ENCODE measurements at regions not wholly inside any gene's neighbourhood (a gene's known extent, or its start where the extent isn't known, plus 50 kb on each side); places are given as distances from the start of the nearest gene placed in this dataset.

- peaks cover 28% of the 10 kb centered on the region for H3K4me1 ChIP-seq (ENCODE audit: control insufficient read depth, insufficient read depth, low read length)
- peak; percentile 11 for DNase-seq
These were observed 613.8 kb downstream of the VRK1 start for GRCh38 chr14:97410667-97411620.

DNA sequence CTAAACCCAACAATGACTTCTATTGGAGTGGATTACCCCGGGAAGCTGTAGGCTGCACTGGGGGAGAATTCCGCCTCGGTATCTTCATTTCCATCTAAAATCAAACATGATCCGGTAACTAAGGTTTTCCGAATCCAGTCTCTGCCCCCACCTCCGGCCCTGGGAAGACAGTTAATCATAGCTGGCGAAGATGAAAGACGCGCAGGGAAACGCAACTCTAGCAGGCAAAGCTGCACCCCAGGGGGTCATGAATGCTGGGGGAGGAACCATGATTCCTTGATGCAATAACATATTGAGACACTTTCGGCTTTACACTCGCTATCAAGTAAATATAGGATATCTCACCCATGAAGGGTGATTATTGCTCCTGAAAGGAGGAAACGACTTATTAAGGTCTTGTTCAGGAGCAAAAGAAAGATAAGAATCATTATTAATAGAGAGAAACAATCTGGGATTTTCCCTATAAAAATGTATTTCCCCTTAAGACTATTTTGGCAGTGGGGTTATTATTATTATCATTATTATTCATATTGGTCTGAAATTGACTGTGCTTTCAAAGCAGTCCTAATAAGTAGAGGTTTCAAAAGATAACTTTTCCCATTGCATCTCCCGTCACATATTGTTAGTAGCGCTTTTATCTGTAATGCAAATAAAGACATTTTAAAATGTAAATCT, 614.9 kb downstream of the VRK1 start:
- peaks cover 28% of the 10 kb centered on the region for H3K4me1 ChIP-seq (ENCODE audit: control insufficient read depth, insufficient read depth, low read length)

More at GRCh38 chr14:97410667-97411620, 613.8 kb downstream of the VRK1 start:
- TF ChIP-seq, protein P1, sequence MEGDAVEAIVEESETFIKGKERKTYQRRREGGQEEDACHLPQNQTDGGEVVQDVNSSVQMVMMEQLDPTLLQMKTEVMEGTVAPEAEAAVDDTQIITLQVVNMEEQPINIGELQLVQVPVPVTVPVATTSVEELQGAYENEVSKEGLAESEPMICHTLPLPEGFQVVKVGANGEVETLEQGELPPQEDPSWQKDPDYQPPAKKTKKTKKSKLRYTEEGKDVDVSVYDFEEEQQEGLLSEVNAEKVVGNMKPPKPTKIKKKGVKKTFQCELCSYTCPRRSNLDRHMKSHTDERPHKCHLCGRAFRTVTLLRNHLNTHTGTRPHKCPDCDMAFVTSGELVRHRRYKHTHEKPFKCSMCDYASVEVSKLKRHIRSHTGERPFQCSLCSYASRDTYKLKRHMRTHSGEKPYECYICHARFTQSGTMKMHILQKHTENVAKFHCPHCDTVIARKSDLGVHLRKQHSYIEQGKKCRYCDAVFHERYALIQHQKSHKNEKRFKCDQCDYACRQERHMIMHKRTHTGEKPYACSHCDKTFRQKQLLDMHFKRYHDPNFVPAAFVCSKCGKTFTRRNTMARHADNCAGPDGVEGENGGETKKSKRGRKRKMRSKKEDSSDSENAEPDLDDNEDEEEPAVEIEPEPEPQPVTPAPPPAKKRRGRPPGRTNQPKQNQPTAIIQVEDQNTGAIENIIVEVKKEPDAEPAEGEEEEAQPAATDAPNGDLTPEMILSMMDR (conservative IDR thresholded peaks at IDR 0.05), result no peak
- H3K27ac ChIP-seq (ENCODE audit: low read depth, low read length), result no peak overlapping the region
- no peak overlapping the region for H3K9ac ChIP-seq (ENCODE audit: extremely low read depth, low read length, poor library complexity, severe bottlenecking)
- Mint-ChIP-seq H3K27me3 (ENCODE audit: insufficient read depth) (peaks cover 11% of the 10 kb centered on the region), H3K9me3 (no peaks in the 10 kb centered on the region), H3K4me3 (no peak overlapping the region), H3K4me1 (peaks cover 33% of the 10 kb centered on the region), H3K36me3 (ENCODE audit: low read depth) (no peaks in the 10 kb centered on the region), H3K27ac (no peak overlapping the region)
- H3K4me3 ChIP-seq (ENCODE audit: low read length), result peak overlapping the region; percentile 68
- peaks cover 51% of the 10 kb centered on the region for H3K27me3 ChIP-seq (ENCODE audit: control insufficient read depth, insufficient read depth, low read length, poor library complexity, severe bottlenecking)
- H3K9me3 ChIP-seq (ENCODE audit: control insufficient read depth, low read length), result no peaks in the 10 kb centered on the region
- H3K36me3 ChIP-seq (ENCODE audit: control insufficient read depth, insufficient read depth, low read length), result no peaks in the 10 kb centered on the region
- WGBS, 2 experiments (ENCODE audit: insufficient coverage in 1 of 2, insufficient read length in 1 of 2), result 64 to 73% methylated on average over 8 to 12 of the region's 13 CpGs

GRCh38 chr14:97413022-97413539, 615.9 kb downstream of the VRK1 start:
- Histone ChIP-seq H3K9me3 (ENCODE audit: control insufficient read depth, low read length) (no peaks in the 10 kb centered on the region), H3K4me3 (ENCODE audit: low read length) (peak overlapping the region; percentile 68), H3K27ac (ENCODE audit: low read depth, low read length) (no peak overlapping the region), H3K27me3 (ENCODE audit: control insufficient read depth, insufficient read depth, low read length, poor library complexity, severe bottlenecking) (peaks cover 51% of the 10 kb centered on the region), H3K4me1 (ENCODE audit: control insufficient read depth, insufficient read depth, low read length) (peaks cover 28% of the 10 kb centered on the region), H3K36me3 (ENCODE audit: control insufficient read depth, insufficient read depth, low read length) (no peaks in the 10 kb centered on the region), H3K9ac (ENCODE audit: extremely low read depth, low read length, poor library complexity, severe bottlenecking) (no peak overlapping the region)
- Mint-ChIP-seq H3K9me3 (no peaks in the 10 kb centered on the region), H3K27me3 (ENCODE audit: insufficient read depth) (peaks cover 12% of the 10 kb centered on the region), H3K27ac (no peak overlapping the region), H3K36me3 (ENCODE audit: low read depth) (no peaks in the 10 kb centered on the region), H3K4me1 (peaks cover 25% of the 10 kb centered on the region), H3K4me3 (no peak overlapping the region)
- WGBS, 2 experiments (ENCODE audit: insufficient coverage in 1 of 2, insufficient read length in 1 of 2), result 7 to 13% methylated on average over 10 to 19 of the region's 19 CpGs
- TF ChIP-seq, protein P1 (conservative IDR thresholded peaks at IDR 0.05), result no peak
- peak; percentile 35 for DNase-seq

More for the DNA sequence above, 614.9 kb downstream of the VRK1 start:
- Histone ChIP-seq H3K9ac (ENCODE audit: extremely low read depth, low read length, poor library complexity, severe bottlenecking) (no peak overlapping the region), H3K27me3 (ENCODE audit: control insufficient read depth, insufficient read depth, low read length, poor library complexity, severe bottlenecking) (peaks cover 51% of the 10 kb centered on the region), H3K27ac (ENCODE audit: low read depth, low read length) (no peak overlapping the region), H3K36me3 (ENCODE audit: control insufficient read depth, insufficient read depth, low read length) (no peaks in the 10 kb centered on the region), H3K4me3 (ENCODE audit: low read length) (peak overlapping the region; percentile 68), H3K9me3 (ENCODE audit: control insufficient read depth, low read length) (no peaks in the 10 kb centered on the region)
- DNase-seq, result peak; percentile 76
- no peak overlapping the region for H3K27ac Mint-ChIP-seq
- H3K9me3 Mint-ChIP-seq, result no peaks in the 10 kb centered on the region
- peaks cover 34% of the 10 kb centered on the region for H3K4me1 Mint-ChIP-seq
- TF ChIP-seq, protein P1 (conservative IDR thresholded peaks at IDR 0.05), result no peak
- no peaks in the 10 kb centered on the region for H3K36me3 Mint-ChIP-seq (ENCODE audit: low read depth)
- 10 to 12% methylated on average over 7 to 12 of the region's 15 CpGs for WGBS, 2 experiments (ENCODE audit: insufficient coverage in 1 of 2, insufficient read length in 1 of 2)
- H3K27me3 Mint-ChIP-seq (ENCODE audit: insufficient read depth), result peaks cover 12% of the 10 kb centered on the region
- H3K4me3 Mint-ChIP-seq, result no peak overlapping the region

Data from endodermal cell (in vitro differentiated cells).